Sigmoid colon (tissue), 6 donors: ENCODE measurements at regions not wholly inside any gene's neighbourhood (a gene's known extent, or its start where the extent isn't known, plus 50 kb on each side); places are given as distances from the start of the nearest gene placed in this dataset.

Experiments
- DNase-seq: peaks from one replicate; pipeline ENCODE4 v3.0.0-alpha.2; 2019
- H3K27ac ChIP-seq, 4 donors: fragments of 200-600 bp; sonication (generic); one replicate each; pipeline ENCODE4 v1.5.1; 2016 to 2019; ENCODE audit warnings: mild to moderate bottlenecking in 1 of 4
- H3K27me3 ChIP-seq, 3 donors: fragments of 200-600 bp; sonication (generic); one replicate each; pipeline ENCODE4 v1.5.1; 2019; ENCODE audit warnings: mild to moderate bottlenecking in 1 of 3
- H3K36me3 ChIP-seq, 4 donors: fragments of 200-600 bp; sonication (generic); one replicate each; pipeline ENCODE4 v1.5.1; 2016 to 2019
- H3K4me1 ChIP-seq, 4 donors: fragments of 200-600 bp; sonication (generic); one replicate each; pipeline ENCODE4 v1.5.1; 2017 to 2019
- H3K4me3 ChIP-seq, 4 donors: fragments of 200-600 bp; sonication (generic); one replicate each; pipeline ENCODE4 v1.5.1; 2017 to 2019; ENCODE audit warnings: mild to moderate bottlenecking in 2 of 4, moderate library complexity in 1 of 4
- H3K9me3 ChIP-seq, 4 donors: fragments of 200-600 bp in 3 of 4; sonication (generic) in 3 of 4; one replicate each; pipeline versions ENCODE4 v1.5.1 to v1.6.1; 2013 to 2019
- EP300 ChIP-seq, 4 donors: sonication (generic); formaldehyde crosslinking; IDR thresholded peaks; one replicate each; pipeline ENCODE4 v1.6.1; 2017; ENCODE audit warnings: antibody characterized with exemption in 4 of 4
- POLR2A ChIP-seq, 2 donors: fragments of 450-650 bp; IDR thresholded peaks; one replicate each; pipeline ENCODE4 v1.6.1; 2016; ENCODE audit warnings: antibody characterized with exemption in 2 of 2, mild to moderate bottlenecking in 2 of 2, moderate library complexity in 2 of 2
- POLR2AphosphoS5 ChIP-seq, 4 donors: sonication (generic); formaldehyde crosslinking; IDR thresholded peaks; one replicate each; pipeline ENCODE4 v1.6.1; 2017; ENCODE audit warnings: antibody characterized with exemption in 4 of 4
- WGBS, 2 donors: extraction: QIAGEN DNeasy Blood & Tissue Kit; methylation state at CpG; one replicate each; pipeline ENCODE4 v1.1.7; 2013; 5-methylcytosine and 5-hydroxymethylcytosine counted together
- intact Hi-C: fragments of 100-400 bp; cut with DNase I; formaldehyde crosslinking; loops from one replicate; pipeline ENCODE4 v1.15.1; 2023
- TF ChIP-seq, protein P1 (sequence below), 4 experiments: fragments of 450-650 bp in 3 of 4; fragments of 200-600 bp in 1 of 4; IDR thresholded peaks; one replicate each; pipeline ENCODE4 v1.5.1; 2016 to 2019; ENCODE audit warnings: antibody characterized with exemption in 4 of 4, mild to moderate bottlenecking in 3 of 4, moderate library complexity in 2 of 4
- donor health status: healthy with polysubstance abuse.
- donor health status: healthy.

DNA sequence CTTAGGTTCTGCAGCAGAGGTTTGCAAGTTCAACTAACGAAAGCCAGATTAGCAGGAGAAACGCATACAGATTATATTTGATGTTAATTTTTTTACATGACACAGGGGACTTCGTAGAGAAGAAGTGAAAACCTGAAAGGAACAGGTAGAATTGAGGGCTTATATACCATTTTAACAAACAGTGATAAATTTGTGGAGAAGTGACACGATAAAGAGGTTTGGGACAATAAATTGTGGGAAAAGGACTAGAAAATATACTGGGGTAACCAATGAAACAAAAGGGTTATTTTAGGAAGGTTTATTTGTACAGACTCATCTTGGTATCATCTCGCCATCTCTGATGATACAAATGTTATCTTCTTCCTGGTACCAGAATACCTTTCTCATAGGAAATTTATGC is 452.9 kb downstream of the SETD4 start:
- H3K4me3 ChIP-seq, result no peak overlapping the region
- no peak for DNase-seq
- no peaks in the 10 kb centered on the region for H3K9me3 ChIP-seq
- peaks cover 0 to 2% (median 0%) of the 10 kb centered on the region in 3 donors for H3K27me3 ChIP-seq
- WGBS, 2 donors, result 70 to 91% methylated on average over 5 of the region's 5 CpGs
- H3K27ac ChIP-seq, result no peak overlapping the region
- no peak for TF ChIP-seq POLR2A (IDR thresholded peaks at IDR 0.05)
- TF ChIP-seq, protein P1, sequence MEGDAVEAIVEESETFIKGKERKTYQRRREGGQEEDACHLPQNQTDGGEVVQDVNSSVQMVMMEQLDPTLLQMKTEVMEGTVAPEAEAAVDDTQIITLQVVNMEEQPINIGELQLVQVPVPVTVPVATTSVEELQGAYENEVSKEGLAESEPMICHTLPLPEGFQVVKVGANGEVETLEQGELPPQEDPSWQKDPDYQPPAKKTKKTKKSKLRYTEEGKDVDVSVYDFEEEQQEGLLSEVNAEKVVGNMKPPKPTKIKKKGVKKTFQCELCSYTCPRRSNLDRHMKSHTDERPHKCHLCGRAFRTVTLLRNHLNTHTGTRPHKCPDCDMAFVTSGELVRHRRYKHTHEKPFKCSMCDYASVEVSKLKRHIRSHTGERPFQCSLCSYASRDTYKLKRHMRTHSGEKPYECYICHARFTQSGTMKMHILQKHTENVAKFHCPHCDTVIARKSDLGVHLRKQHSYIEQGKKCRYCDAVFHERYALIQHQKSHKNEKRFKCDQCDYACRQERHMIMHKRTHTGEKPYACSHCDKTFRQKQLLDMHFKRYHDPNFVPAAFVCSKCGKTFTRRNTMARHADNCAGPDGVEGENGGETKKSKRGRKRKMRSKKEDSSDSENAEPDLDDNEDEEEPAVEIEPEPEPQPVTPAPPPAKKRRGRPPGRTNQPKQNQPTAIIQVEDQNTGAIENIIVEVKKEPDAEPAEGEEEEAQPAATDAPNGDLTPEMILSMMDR (IDR thresholded peaks at IDR 0.05), result no peak
- TF ChIP-seq EP300 (IDR thresholded peaks at IDR 0.05), result no peak
- no peak for TF ChIP-seq POLR2AphosphoS5 (IDR thresholded peaks at IDR 0.05)
- H3K4me1 ChIP-seq, result no peaks in the 10 kb centered on the region
- H3K36me3 ChIP-seq, result no peaks in the 10 kb centered on the region
- intact Hi-C loops, result no loop called here

DNA sequence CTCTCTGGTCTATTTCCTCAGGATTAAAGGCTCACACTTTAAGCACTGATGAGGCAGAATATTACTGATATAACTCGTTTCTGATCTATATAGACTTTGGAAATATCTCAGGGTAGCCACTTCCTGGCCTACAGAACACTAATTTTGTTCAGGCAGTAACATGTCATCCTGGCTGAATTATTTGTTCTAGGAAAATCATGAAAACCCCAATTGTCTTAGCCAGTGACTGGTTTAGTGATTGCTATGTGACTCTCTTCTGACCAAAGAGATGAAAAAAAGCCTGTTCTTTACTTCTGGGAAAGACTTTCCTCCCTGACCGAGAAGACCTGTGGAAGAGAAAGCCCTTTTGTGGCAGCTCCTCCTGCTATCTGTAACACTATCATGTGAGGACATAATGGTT is 453.7 kb downstream of the SETD4 start:
- TF ChIP-seq EP300 (IDR thresholded peaks at IDR 0.05) (no peak), POLR2AphosphoS5 (IDR thresholded peaks at IDR 0.05) (no peak), POLR2A (IDR thresholded peaks at IDR 0.05) (no peak)
- TF ChIP-seq, protein P1 (IDR thresholded peaks at IDR 0.05), result no peak
- Histone ChIP-seq H3K9me3 (no peaks in the 10 kb centered on the region), H3K4me3 (no peak overlapping the region), H3K27me3 (peaks cover 0 to 10% (median 0%) of the 10 kb centered on the region in 3 donors), H3K4me1 (no peaks in the 10 kb centered on the region), H3K36me3 (no peaks in the 10 kb centered on the region), H3K27ac (no peak overlapping the region)
- intact Hi-C loops, result no loop called here
- 55 to 73% methylated on average over 2 of the region's 2 CpGs for WGBS, 2 donors
- DNase-seq, result no peak

DNA sequence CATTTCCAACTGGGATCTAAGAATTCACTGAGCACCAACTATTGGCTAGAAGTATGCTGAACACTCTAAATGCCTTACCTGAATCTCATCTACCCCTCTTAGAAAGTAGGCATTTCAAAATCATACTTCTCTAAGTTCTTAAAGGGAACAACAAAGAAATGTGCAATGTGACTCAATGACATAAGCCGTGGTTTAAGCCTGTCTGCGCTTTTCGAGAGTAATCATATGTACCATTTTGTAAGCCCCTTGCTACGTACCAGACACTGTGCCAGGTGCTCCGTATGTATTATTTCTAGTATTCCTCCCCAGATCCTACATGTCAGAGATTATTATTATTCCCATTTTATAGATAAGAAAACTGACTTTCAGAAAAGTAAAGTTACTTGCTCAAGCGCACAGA is 454.2 kb downstream of the SETD4 start:
- no peak overlapping the region for H3K27ac ChIP-seq
- WGBS, 2 donors, result 90 to 93% methylated on average over 6 of the region's 6 CpGs
- TF ChIP-seq POLR2AphosphoS5 (IDR thresholded peaks at IDR 0.05), result no peak
- no peak for TF ChIP-seq EP300 (IDR thresholded peaks at IDR 0.05)
- TF ChIP-seq POLR2A (IDR thresholded peaks at IDR 0.05), result no peak
- TF ChIP-seq, protein P1 (IDR thresholded peaks at IDR 0.05), result no peak
- no peaks in the 10 kb centered on the region for H3K36me3 ChIP-seq
- no peak for DNase-seq
- no peaks in the 10 kb centered on the region for H3K4me1 ChIP-seq
- intact Hi-C loops, result no loop called here
- no peak overlapping the region for H3K4me3 ChIP-seq
- H3K9me3 ChIP-seq, result no peaks in the 10 kb centered on the region
- peaks cover 0 to 10% (median 0%) of the 10 kb centered on the region in 3 donors for H3K27me3 ChIP-seq

DNA sequence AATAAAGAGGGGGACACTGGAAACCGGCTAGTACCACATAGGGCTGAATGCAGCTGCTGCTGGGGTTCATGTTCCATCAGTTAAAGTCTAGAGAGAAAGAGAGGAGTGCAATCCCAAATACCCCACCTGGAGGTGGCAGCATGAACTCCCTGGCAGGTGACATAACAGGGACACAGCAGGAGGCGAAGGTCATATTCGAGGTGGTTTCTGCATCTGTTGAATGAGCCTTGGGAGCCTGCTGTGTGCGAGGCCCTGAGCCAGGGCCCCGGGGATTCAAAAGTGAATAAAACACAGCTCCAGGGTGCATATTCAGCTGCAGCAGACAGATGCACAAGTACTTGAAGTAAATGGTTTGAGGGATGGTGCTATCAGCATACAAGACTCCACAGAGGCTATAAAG is 456.8 kb downstream of the SETD4 start:
- Histone ChIP-seq H3K4me1 (no peaks in the 10 kb centered on the region), H3K27ac (no peak overlapping the region), H3K4me3 (no peak overlapping the region), H3K27me3 (peaks cover 0 to 13% (median 4%) of the 10 kb centered on the region in 3 donors), H3K9me3 (no peaks in the 10 kb centered on the region), H3K36me3 (no peaks in the 10 kb centered on the region)
- no peak for DNase-seq
- TF ChIP-seq EP300 (IDR thresholded peaks at IDR 0.05) (no peak), POLR2A (IDR thresholded peaks at IDR 0.05) (no peak), POLR2AphosphoS5 (IDR thresholded peaks at IDR 0.05) (no peak)
- TF ChIP-seq, protein P1 (IDR thresholded peaks at IDR 0.05), result no peak
- WGBS, 2 donors, result 53 to 81% methylated on average over 5 of the region's 5 CpGs
- intact Hi-C loops, result no loop called here

DNA sequence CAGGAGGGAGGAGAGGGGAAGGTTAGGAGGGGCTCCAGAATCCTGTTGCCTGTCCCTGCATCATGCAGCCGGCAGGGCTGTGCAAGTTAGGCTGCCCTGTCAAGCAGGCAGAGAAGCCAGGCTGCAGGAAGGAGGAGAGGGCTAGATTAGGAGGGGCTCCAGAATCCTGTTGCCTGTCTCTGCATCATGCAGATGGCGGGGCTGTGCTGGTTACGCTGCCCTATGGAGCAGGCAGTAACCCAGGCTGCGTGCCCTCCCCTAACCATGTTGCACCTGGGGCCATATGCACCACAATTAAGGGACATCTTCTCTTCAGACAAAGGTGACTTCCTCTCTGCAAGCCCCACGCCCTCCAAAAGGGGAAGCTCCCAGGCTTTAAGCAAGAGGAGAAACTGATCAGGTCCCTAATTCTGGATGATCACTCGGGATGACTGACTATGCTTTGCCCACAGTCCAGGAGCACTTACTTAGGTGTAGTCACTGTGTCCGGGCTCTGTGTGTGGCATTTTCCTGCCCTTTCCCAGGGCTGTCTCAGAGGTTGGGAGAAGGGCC is 457.4 kb downstream of the SETD4 start:
- no peak overlapping the region for H3K27ac ChIP-seq
- no peak overlapping the region for H3K4me3 ChIP-seq
- H3K36me3 ChIP-seq, result no peaks in the 10 kb centered on the region
- no peaks in the 10 kb centered on the region for H3K9me3 ChIP-seq
- H3K27me3 ChIP-seq, result peaks cover 0 to 13% (median 4%) of the 10 kb centered on the region in 3 donors
- WGBS, 2 donors, result 65 to 83% methylated on average over 7 of the region's 7 CpGs
- H3K4me1 ChIP-seq, result no peaks in the 10 kb centered on the region
- DNase-seq, result no peak
- intact Hi-C loops, result no loop called here
- no peak for TF ChIP-seq POLR2A (IDR thresholded peaks at IDR 0.05)
- TF ChIP-seq EP300 (IDR thresholded peaks at IDR 0.05), result no peak
- TF ChIP-seq POLR2AphosphoS5 (IDR thresholded peaks at IDR 0.05), result no peak
- TF ChIP-seq, protein P1 (IDR thresholded peaks at IDR 0.05), result no peak
